ENCODE measurements at regions not wholly inside any gene's neighbourhood (a gene's known extent, or its start where the extent isn't known, plus 50 kb on each side); places are given as distances from the start of the nearest gene placed in this dataset.

GRCh38 chr3:110583373-110583935, 488.2 kb upstream of the NECTIN3 start:
- TF ChIP-seq USF1 (IDR thresholded peaks at IDR 0.05) (no peak), YY1 (IDR thresholded peaks at IDR 0.05; ENCODE audit: low read depth) (no peak), RAD21 (IDR thresholded peaks at IDR 0.05; ENCODE audit: low read depth) (no peak), TEAD4 (IDR thresholded peaks at IDR 0.05) (no peak), EGR1 (IDR thresholded peaks at IDR 0.05) (no peak), CEBPB (IDR thresholded peaks at IDR 0.05) (no peak), EP300 (IDR thresholded peaks at IDR 0.05; ENCODE audit: borderline replicate concordance) (no peak), ZBTB7A (IDR thresholded peaks at IDR 0.05; ENCODE audit: low read depth) (no peak), CREB1 (IDR thresholded peaks at IDR 0.05; ENCODE audit: low read depth) (no peak), TCF12 (IDR thresholded peaks at IDR 0.05; ENCODE audit: low read depth) (no peak), TAF1 (IDR thresholded peaks at IDR 0.05; ENCODE audit: low read depth) (no peak)
- TF ChIP-seq, protein P1, sequence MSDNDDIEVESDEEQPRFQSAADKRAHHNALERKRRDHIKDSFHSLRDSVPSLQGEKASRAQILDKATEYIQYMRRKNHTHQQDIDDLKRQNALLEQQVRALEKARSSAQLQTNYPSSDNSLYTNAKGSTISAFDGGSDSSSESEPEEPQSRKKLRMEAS (IDR thresholded peaks at IDR 0.05): no peak
- TF ChIP-seq, protein P2, sequence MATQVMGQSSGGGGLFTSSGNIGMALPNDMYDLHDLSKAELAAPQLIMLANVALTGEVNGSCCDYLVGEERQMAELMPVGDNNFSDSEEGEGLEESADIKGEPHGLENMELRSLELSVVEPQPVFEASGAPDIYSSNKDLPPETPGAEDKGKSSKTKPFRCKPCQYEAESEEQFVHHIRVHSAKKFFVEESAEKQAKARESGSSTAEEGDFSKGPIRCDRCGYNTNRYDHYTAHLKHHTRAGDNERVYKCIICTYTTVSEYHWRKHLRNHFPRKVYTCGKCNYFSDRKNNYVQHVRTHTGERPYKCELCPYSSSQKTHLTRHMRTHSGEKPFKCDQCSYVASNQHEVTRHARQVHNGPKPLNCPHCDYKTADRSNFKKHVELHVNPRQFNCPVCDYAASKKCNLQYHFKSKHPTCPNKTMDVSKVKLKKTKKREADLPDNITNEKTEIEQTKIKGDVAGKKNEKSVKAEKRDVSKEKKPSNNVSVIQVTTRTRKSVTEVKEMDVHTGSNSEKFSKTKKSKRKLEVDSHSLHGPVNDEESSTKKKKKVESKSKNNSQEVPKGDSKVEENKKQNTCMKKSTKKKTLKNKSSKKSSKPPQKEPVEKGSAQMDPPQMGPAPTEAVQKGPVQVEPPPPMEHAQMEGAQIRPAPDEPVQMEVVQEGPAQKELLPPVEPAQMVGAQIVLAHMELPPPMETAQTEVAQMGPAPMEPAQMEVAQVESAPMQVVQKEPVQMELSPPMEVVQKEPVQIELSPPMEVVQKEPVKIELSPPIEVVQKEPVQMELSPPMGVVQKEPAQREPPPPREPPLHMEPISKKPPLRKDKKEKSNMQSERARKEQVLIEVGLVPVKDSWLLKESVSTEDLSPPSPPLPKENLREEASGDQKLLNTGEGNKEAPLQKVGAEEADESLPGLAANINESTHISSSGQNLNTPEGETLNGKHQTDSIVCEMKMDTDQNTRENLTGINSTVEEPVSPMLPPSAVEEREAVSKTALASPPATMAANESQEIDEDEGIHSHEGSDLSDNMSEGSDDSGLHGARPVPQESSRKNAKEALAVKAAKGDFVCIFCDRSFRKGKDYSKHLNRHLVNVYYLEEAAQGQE (IDR thresholded peaks at IDR 0.05; ENCODE audit: low read depth): no peak

Data from Ishikawa (cell line).